Activated naive CD4-positive, alpha-beta T cell treated with anti-CD3 and anti-CD28 coated beads, Interleukin-2, amount 10 ng/mL, durations not matched to agents 7 days and 5 days (primary cell): ENCODE measurements at regions not wholly inside any gene's neighbourhood (a gene's known extent, or its start where the extent isn't known, plus 50 kb on each side); places are given as distances from the start of the nearest gene placed in this dataset.

Experiments
- CTCF ChIA-PET: fragments of 350-600 bp; sonication (Branson Sonifier 250); formaldehyde crosslinking; loops from one replicate; lab custom pipeline; 2021; ENCODE audit warnings: antibody characterized with exemption; lab: Charles Lee
- DNase-seq: peaks from one replicate; pipeline ENCODE4 v3.0.0-alpha.2; 2020
- H3K27ac Mint-ChIP-seq: one replicate; pipeline ENCODE4 v1.8.0; 2021; ENCODE audit warnings: mild to moderate bottlenecking, moderate library complexity, mixed read lengths
- H3K27me3 Mint-ChIP-seq: one replicate; pipeline ENCODE4 v1.8.0; 2021; ENCODE audit warnings: mild to moderate bottlenecking, mixed read lengths
- H3K36me3 Mint-ChIP-seq: one replicate; pipeline ENCODE4 v1.8.0; 2021; ENCODE audit warnings: mixed read lengths
- H3K4me1 Mint-ChIP-seq: one replicate; pipeline ENCODE4 v1.8.0; 2021; ENCODE audit warnings: mixed read lengths
- H3K4me3 Mint-ChIP-seq: one replicate; pipeline ENCODE4 v1.8.0; 2021; ENCODE audit warnings: mild to moderate bottlenecking, moderate library complexity, mixed read lengths
- H3K9me3 Mint-ChIP-seq: one replicate; pipeline ENCODE4 v1.8.0; 2021; ENCODE audit warnings: mixed read lengths

- no peak overlapping the region for H3K27ac Mint-ChIP-seq
- H3K4me3 Mint-ChIP-seq, result no peak overlapping the region
- no peaks in the 10 kb centered on the region for H3K9me3 Mint-ChIP-seq
- no peaks in the 10 kb centered on the region for H3K36me3 Mint-ChIP-seq
- no peaks in the 10 kb centered on the region for H3K4me1 Mint-ChIP-seq
- no peak for DNase-seq
- CTCF ChIA-PET, result no interaction called here
- H3K27me3 Mint-ChIP-seq, result peaks cover 10% of the 10 kb centered on the region
These were observed 97.0 kb upstream of the NPVF start for GRCh38 chr7:25325186-25325757.

GRCh38 chr7:25326501-25327156 lies 98.3 kb upstream of the NPVF start:
- no peak for DNase-seq
- H3K36me3 Mint-ChIP-seq, result no peaks in the 10 kb centered on the region
- CTCF ChIA-PET, result no interaction called here
- no peaks in the 10 kb centered on the region for H3K4me1 Mint-ChIP-seq
- H3K27ac Mint-ChIP-seq, result no peak overlapping the region
- H3K27me3 Mint-ChIP-seq, result peaks cover 7% of the 10 kb centered on the region
- no peaks in the 10 kb centered on the region for H3K9me3 Mint-ChIP-seq
- H3K4me3 Mint-ChIP-seq, result no peak overlapping the region

GRCh38 chr7:25329815-25330214 lies 101.5 kb upstream of the NPVF start:
- Mint-ChIP-seq H3K9me3 (no peaks in the 10 kb centered on the region), H3K4me3 (no peak overlapping the region), H3K27me3 (no peaks in the 10 kb centered on the region), H3K27ac (no peak overlapping the region), H3K4me1 (no peaks in the 10 kb centered on the region), H3K36me3 (no peaks in the 10 kb centered on the region)
- no peak for DNase-seq
- CTCF ChIA-PET, result no interaction called here

GRCh38 chr7:25333296-25333928 lies 105.1 kb upstream of the NPVF start:
- Mint-ChIP-seq H3K27me3 (peaks cover 3% of the 10 kb centered on the region), H3K36me3 (no peaks in the 10 kb centered on the region), H3K9me3 (no peaks in the 10 kb centered on the region), H3K27ac (no peak overlapping the region), H3K4me3 (no peak overlapping the region), H3K4me1 (no peaks in the 10 kb centered on the region)
- CTCF ChIA-PET, result no interaction called here
- no peak for DNase-seq

- CTCF ChIA-PET, result interaction anchor here (1.4 kb wide), 1 partner anchor 12 kb away, joined by 3 read pairs; no protein-coding TSS in a partner anchor
- DNase-seq, result no peak
- Mint-ChIP-seq H3K27ac (no peak overlapping the region), H3K4me1 (no peaks in the 10 kb centered on the region), H3K4me3 (no peak overlapping the region), H3K36me3 (no peaks in the 10 kb centered on the region), H3K9me3 (no peaks in the 10 kb centered on the region), H3K27me3 (peaks cover 4% of the 10 kb centered on the region)
These were observed 119.2 kb upstream of the NPVF start for GRCh38 chr7:25347360-25348066.

GRCh38 chr7:25348104-25348503 lies 119.8 kb upstream of the NPVF start:
- Mint-ChIP-seq H3K36me3 (no peaks in the 10 kb centered on the region), H3K4me1 (no peaks in the 10 kb centered on the region), H3K27ac (no peak overlapping the region), H3K4me3 (no peak overlapping the region), H3K9me3 (no peaks in the 10 kb centered on the region), H3K27me3 (peaks cover 4% of the 10 kb centered on the region)
- no peak for DNase-seq
- CTCF ChIA-PET, result interaction anchor here (1.4 kb wide), 1 partner anchor 12 kb away, joined by 3 read pairs; no protein-coding TSS in a partner anchor

- H3K9me3 Mint-ChIP-seq, result no peaks in the 10 kb centered on the region
- peaks cover 4% of the 10 kb centered on the region for H3K27me3 Mint-ChIP-seq
- H3K27ac Mint-ChIP-seq, result no peak overlapping the region
- DNase-seq, result no peak
- no peak overlapping the region for H3K4me3 Mint-ChIP-seq
- no peaks in the 10 kb centered on the region for H3K4me1 Mint-ChIP-seq
- no peaks in the 10 kb centered on the region for H3K36me3 Mint-ChIP-seq
- CTCF ChIA-PET, result no interaction called here
These were observed 121.2 kb upstream of the NPVF start for GRCh38 chr7:25349283-25350017.

- no peaks in the 10 kb centered on the region for H3K36me3 Mint-ChIP-seq
- no peak overlapping the region for H3K4me3 Mint-ChIP-seq
- CTCF ChIA-PET, result no interaction called here
- no peak overlapping the region for H3K27ac Mint-ChIP-seq
- no peaks in the 10 kb centered on the region for H3K4me1 Mint-ChIP-seq
- no peak for DNase-seq
- peaks cover 4% of the 10 kb centered on the region for H3K27me3 Mint-ChIP-seq
- no peaks in the 10 kb centered on the region for H3K9me3 Mint-ChIP-seq
These were observed 121.8 kb upstream of the NPVF start for GRCh38 chr7:25350041-25350440.

- no peaks in the 10 kb centered on the region for H3K36me3 Mint-ChIP-seq
- peaks cover 4% of the 10 kb centered on the region for H3K27me3 Mint-ChIP-seq
- H3K4me1 Mint-ChIP-seq, result no peaks in the 10 kb centered on the region
- no peak overlapping the region for H3K4me3 Mint-ChIP-seq
- DNase-seq, result no peak
- CTCF ChIA-PET, result no interaction called here
- H3K9me3 Mint-ChIP-seq, result no peaks in the 10 kb centered on the region
- H3K27ac Mint-ChIP-seq, result no peak overlapping the region
These were observed 123.5 kb upstream of the NPVF start for GRCh38 chr7:25351761-25352160.

GRCh38 chr7:25353196-25353595 lies 124.9 kb upstream of the NPVF start:
- Mint-ChIP-seq H3K27ac (no peak overlapping the region), H3K27me3 (no peaks in the 10 kb centered on the region), H3K4me3 (no peak overlapping the region), H3K4me1 (no peaks in the 10 kb centered on the region), H3K36me3 (no peaks in the 10 kb centered on the region), H3K9me3 (no peaks in the 10 kb centered on the region)
- DNase-seq, result no peak
- CTCF ChIA-PET, result no interaction called here

GRCh38 chr7:25353732-25354131 lies 125.4 kb upstream of the NPVF start:
- Mint-ChIP-seq H3K4me3 (no peak overlapping the region), H3K9me3 (no peaks in the 10 kb centered on the region), H3K4me1 (no peaks in the 10 kb centered on the region), H3K27me3 (no peaks in the 10 kb centered on the region), H3K27ac (no peak overlapping the region), H3K36me3 (no peaks in the 10 kb centered on the region)
- DNase-seq, result no peak
- CTCF ChIA-PET, result no interaction called here

- Mint-ChIP-seq H3K4me1 (no peaks in the 10 kb centered on the region), H3K36me3 (no peaks in the 10 kb centered on the region), H3K9me3 (no peaks in the 10 kb centered on the region), H3K27ac (no peak overlapping the region), H3K27me3 (no peaks in the 10 kb centered on the region), H3K4me3 (no peak overlapping the region)
- CTCF ChIA-PET, result no interaction called here
- no peak for DNase-seq
These were observed 128.4 kb upstream of the NPVF start for GRCh38 chr7:25356534-25357151.

- DNase-seq, result no peak
- H3K36me3 Mint-ChIP-seq, result no peaks in the 10 kb centered on the region
- CTCF ChIA-PET, result interaction anchor here (1.1 kb wide), 1 partner anchor 11 kb away, joined by 3 read pairs; no protein-coding TSS in a partner anchor
These were observed 130.6 kb upstream of the NPVF start for GRCh38 chr7:25358926-25359325.

More at GRCh38 chr7:25358926-25359325, 130.6 kb upstream of the NPVF start:
- Mint-ChIP-seq H3K4me3 (no peak overlapping the region), H3K4me1 (no peaks in the 10 kb centered on the region), H3K9me3 (no peaks in the 10 kb centered on the region), H3K27ac (no peak overlapping the region), H3K27me3 (no peaks in the 10 kb centered on the region)
